ENCODE measurements at regions not wholly inside any gene's neighbourhood (a gene's known extent, or its start where the extent isn't known, plus 50 kb on each side); places are given as distances from the start of the nearest gene placed in this dataset.

DNA sequence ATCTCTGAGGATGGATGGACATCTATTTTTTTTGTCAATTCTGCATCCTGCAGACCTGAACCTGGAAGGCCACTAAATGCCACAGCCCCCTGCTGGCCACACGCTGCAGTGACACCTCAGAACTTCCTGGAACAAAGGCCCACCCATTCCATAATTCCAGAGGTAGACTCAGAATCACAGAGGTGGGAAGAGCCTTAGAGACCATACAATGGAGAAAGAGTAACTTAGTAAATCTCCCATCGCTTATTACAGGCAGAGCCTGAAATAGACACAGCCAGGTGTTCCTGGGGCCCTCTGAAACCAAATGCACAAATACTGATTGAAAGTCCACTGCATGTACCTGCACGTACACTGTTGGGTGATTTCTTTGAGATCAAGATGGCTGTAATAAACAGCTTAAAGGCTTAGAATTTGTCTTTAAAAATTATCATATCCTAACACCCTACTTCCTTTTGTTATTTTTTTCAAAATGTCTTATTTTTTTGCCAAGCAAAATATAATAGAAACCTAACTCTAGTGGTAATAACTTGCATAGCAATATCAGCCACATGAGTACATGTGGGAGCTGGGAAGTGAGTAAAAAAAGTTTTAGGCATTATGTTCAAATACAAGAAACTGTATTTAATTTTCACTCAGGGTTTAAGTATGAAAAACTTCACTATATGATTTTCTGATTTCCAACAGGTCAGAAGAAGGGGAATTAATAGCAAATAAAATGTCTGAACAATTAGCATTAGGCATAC lies 62.7 kb downstream of the EOMES start (continued):
- TF ChIP-seq, protein P1, sequence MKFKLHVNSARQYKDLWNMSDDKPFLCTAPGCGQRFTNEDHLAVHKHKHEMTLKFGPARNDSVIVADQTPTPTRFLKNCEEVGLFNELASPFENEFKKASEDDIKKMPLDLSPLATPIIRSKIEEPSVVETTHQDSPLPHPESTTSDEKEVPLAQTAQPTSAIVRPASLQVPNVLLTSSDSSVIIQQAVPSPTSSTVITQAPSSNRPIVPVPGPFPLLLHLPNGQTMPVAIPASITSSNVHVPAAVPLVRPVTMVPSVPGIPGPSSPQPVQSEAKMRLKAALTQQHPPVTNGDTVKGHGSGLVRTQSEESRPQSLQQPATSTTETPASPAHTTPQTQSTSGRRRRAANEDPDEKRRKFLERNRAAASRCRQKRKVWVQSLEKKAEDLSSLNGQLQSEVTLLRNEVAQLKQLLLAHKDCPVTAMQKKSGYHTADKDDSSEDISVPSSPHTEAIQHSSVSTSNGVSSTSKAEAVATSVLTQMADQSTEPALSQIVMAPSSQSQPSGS (IDR thresholded peaks at IDR 0.05; ENCODE audit: low read length), result no peak
- TF ChIP-seq EP300 (IDR thresholded peaks at IDR 0.05; ENCODE audit: borderline replicate concordance in 1 of 2, low read depth in 2 of 2, low read length in 2 of 2) (no peak), SUZ12 (IDR thresholded peaks at IDR 0.05; ENCODE audit: low read length) (no peak), HDAC2 (IDR thresholded peaks at IDR 0.05; ENCODE audit: borderline replicate concordance in 1 of 2, low read depth in 2 of 2, low read length in 2 of 2) (0 out of 4 replicates have a peak, but pooled peaks of 1 of the 2 experiments have one; percentile 32)
- TF ChIP-seq, protein P2, sequence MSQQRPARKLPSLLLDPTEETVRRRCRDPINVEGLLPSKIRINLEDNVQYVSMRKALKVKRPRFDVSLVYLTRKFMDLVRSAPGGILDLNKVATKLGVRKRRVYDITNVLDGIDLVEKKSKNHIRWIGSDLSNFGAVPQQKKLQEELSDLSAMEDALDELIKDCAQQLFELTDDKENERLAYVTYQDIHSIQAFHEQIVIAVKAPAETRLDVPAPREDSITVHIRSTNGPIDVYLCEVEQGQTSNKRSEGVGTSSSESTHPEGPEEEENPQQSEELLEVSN (IDR thresholded peaks at IDR 0.05), result no peak

All from H1 (cell line).